HG02973 (cell line): ENCODE measurements at regions not wholly inside any gene's neighbourhood (a gene's known extent, or its start where the extent isn't known, plus 50 kb on each side); places are given as distances from the start of the nearest gene placed in this dataset.
"Not testable (repeated sequence)": the region's sequence is repeated elsewhere in the genome, so short reads cannot be mapped to it uniquely, and the experiment has no call there.

ENCODE experiments used
- ATAC-seq: cut with Tn5 transposase; IDR thresholded peaks from one replicate; pipeline ENCODE4 v1.9.1; 2021; ENCODE audit warnings: moderate library complexity; ENCODE audit not compliant: unreplicated experiment

DNA sequence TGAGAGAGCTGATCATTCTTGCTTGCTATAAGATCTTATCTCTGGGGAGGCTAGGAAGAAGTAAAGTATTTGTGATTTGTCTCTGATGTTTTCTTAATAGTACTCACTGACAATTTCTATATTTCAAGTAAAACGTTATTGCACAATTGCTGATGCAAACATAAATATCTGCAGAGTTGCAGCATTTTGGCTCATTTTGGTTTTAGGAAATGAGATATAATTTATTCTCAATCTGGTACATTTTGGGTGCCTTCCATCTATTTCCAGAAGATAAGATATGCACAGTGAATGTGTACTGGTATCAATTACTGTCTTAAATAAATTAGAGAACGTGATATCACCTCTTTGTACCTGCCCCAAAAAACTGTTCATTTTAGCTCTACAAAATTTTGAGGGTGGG lies 1431.5 kb downstream of the BRINP3 start:
- no peak for ATAC-seq

DNA sequence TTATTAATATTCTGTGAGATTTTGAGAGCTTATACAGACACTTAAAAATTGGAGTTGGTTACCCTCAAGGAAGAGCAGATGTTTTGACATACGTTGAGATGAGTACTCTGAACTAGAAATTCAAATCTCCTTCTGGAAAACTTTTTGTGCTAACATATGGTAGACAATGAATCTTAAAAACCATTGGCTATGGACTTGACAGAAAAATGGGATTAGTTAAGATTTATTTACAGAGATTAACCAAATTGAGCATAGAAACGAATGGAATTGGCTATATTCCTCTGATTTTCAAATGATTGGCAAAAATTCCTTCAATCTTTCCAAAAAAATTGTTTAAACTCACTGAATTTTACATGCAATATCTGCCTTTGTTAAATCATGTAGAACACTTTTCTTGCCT lies 1392.9 kb downstream of the BRINP3 start:
- ATAC-seq = no peak

DNA sequence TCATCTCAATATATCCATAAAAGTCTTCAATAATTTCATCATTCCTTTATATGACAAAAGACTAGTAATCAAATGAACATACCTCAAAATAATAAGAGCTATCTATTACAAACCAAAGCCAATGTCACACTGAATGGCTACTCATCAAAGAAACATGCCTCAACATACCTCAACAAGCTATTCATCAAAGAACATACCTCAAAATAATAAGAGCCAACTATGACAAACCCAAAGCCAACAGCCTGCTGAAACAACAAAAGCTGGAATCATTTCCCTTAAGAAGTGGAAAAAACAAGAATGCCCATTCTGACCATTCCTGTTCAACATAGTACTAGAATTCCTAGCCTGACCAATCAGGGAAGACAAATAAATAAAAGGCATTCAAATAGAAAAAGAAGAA lies 1373.7 kb downstream of the BRINP3 start:
- no peak for ATAC-seq

DNA sequence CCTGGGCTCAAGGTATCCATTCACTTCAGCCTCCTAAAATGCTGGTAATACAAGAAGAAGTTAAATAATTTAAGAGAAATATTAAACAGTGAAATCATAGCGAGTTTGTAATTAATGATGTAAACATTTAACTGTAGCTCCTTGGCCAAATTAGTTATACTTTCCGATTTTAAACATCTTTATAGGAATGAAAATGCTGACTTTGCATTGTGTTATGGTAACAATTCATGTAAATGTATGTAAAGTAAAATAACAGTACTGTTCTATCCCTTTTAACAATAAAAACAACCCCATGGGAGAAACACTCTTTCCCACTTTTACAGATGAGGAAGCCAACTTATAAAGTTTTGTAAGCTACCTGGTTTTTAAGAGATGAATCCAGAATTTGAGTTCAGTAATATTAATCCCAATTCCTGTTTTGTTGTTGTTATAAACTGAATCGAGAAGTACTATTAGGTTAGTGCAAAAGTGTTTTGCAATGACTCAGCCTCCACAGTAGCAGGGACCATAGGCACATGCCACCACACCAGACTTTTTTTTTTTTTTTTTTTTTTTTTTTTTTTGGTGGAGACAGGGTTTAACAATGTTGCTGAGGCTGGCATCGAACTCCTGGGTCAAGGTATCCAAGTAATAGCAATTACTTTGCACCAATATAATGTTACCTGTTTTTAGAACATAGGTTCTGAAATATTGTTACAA lies 1360.4 kb downstream of the BRINP3 start:
- no peak for ATAC-seq

DNA sequence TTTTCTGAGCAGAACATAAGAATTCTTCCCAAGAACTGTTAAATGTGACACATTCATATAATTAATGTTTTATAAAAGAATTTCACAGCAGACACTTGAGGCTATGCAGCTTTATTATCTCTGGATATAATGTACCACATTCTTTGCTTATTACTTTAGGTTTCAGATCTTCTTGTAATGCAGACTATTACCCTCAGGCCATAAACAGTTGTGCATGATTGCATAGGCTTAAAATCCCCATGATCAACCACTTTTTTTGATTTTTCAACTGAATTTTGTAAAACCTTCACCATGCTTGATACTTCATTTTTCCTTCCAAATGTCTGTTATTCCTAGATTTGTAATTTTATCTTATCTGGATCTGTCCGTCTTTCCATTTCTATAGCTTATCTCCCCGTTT lies 1355.7 kb downstream of the BRINP3 start:
- ATAC-seq = no peak

DNA sequence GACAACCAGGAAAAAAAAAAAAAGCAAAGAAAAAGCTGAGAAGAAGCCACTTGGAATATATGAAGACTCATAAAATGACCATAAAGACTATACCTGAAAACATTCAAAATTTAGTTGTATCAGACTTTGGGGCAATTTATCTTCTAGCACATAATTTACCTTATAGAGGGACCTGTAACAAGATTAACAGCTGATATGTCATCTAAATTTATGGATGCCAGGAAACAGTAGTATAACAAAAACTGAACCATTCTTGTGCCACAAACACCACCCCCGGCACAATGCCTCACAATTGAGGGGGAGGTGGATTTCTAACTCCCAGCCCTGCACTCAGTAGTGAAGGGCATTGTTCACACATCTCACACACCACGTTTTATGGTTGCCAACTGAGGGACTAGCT lies 1352.0 kb downstream of the BRINP3 start:
- ATAC-seq = no peak

DNA sequence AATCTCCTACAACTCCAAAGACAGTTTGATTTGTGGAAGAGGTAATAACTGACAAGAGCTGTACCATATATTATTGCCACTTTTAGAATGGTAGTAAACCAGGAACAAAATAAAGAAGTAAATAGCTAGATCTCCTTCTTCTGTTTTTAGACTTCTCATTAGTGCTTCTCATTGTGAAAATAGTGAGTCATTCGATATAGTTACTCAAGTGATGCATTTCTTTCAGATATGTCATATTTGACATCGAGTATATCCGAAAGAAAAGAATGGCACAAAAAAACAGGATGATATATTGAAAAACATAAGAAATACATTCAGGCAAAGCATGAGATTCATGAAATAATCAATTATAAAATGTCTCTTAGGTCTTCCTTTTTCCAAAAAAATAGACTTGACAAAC lies 1346.1 kb downstream of the BRINP3 start:
- ATAC-seq = no peak

DNA sequence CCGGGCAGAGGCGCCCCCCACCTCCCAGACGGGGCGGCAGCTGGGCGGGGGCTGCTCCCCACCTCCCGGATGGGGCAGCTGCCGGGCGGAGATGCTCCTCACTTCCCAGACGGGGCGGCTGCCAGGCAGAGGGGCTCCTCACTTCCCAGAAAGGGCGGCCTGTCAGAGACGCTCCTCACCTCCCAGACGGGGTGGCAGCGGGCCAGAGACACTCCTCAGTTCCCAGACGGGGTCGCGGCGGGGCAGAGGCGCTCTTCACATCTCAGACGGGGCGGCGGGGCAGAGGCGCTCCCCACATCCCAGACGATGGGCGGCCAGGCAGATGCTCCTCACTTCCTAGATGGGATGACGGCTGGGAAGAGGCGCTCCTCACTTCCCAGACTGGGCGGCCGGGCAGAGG lies 1337.9 kb downstream of the BRINP3 start:
- ATAC-seq = not testable (repeated sequence)

DNA sequence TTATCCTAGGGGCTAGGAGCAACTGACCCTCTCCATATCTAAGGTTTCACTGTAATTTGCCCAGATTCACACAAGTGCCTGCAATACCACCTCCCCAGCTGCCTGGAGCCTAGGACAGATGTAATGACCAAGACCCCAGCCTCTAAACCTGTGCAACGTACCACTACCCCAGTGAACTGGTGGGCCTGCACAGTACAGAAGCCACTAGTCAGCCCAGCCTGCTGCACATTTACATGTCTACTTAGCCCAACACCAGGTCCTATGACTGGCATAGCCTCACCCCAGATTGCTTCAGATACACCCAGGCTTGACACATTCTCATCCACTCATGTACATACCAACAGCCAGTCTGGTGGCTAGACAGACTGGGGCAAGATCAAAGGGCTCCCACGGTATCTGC lies 1336.6 kb downstream of the BRINP3 start:
- ATAC-seq = no peak

DNA sequence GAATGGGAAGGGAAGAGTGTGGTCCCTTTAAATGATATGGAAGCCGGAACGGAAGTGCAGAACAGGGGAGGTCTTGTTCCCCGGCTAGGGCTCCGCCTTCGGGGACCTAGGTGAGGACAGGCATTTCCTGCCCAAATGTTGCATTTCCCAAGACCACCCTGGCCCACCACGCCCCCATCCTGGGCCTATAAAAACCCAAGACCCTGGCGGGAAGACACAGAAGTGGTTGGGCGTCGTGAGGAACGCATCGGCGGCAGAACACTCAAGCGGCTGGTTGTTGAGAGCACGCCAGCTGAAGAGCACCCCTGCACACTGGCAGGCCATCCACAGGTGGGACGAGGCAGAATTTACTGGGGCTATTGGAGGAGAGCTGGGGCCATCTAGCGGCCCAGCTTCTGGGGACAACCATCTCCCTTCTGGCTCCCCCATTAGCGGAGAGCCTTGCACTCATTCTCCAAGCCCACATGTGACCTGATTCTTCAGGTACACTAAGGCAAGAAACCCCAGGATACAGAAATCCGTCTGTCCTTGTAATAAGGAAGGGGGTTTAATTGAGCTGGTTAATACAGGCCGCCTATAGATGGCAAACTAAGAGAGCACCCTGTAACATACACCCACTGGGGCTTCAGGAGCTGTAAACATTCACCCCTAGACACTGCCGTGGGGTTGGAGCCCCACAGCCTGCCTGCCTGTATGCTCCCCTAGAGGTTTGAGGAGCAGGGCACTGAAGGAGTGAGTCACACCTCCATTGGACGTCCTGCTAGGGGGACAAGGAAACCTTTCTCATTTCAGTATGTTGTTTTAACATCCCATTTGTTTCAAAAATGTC lies 1327.9 kb downstream of the BRINP3 start:
- no peak for ATAC-seq

DNA sequence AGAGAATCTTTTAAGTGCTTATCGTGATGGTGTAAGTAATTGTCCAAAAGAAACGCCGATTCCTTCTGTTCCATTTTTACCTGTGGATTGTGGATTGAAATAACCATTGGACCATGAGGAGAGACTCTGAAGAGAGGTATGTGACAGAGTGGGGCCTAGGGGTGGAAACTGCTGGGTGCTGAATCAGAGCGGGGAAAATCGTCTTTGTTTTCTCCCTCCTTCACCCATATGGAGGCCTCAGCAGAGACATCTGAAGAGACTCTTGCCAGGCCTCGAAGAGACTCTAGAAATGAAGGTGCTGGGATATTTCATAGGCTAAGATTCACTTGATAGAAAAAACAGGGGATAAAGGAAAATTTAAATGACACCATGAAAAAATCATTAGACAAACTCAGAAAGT lies 1327.0 kb downstream of the BRINP3 start:
- ATAC-seq = no peak

DNA sequence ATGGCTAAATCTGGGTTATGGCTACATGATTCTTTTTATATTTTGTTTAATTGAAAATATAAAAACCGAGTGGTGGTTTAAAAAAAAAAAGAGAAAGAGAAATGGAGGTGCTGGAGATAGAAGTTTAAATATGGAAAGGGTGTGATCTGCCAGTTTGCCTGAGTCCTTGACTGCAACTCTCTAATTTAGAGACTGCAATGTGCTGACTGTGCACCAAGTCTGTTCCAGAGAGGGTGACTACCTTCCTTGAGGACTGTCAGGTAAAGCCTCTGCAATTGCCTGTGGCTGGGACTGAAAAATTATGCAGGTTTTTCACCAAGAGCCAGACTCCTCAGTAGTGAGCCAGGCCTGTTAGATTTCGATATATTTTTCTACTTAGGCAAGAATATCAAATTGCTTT lies 1326.3 kb downstream of the BRINP3 start:
- no peak for ATAC-seq

DNA sequence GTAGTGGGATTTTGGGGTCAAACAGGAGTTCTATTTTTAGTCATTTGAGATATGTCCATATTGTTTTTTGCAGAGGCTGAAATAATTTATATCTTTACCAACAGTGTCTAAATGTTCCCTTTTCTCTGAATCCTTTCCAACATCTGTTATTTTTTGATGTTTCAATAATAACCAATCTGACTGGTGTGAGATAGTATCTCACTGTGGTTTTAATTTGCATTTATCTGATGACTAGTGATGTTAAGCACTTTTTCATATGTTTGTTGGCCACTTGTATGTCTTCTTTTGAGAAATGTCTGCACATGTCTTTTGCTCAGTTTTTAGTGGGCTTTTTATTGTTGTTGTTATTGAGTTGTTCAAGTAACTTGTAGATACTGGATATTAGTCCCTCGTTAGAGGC lies 1325.0 kb downstream of the BRINP3 start:
- ATAC-seq = no peak

DNA sequence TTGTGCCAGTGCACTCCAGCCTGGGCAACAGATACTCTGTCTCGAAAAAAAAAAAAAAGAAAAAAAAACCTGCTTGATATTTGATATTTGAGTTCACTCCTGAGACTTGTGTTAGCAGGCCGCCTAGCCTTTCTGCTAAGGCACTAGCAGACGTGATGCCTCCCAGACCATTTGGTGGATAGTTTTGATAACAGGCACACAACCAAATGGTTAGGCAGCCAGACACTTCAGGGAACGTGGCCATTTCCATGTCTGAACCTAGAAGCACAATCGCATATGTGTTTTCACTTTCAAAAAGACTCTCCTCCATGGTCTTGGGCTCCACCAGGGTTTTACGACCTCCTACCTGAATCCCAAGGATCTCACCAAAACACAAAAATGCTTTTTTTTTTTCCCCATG lies 1319.5 kb downstream of the BRINP3 start:
- ATAC-seq = no peak

DNA sequence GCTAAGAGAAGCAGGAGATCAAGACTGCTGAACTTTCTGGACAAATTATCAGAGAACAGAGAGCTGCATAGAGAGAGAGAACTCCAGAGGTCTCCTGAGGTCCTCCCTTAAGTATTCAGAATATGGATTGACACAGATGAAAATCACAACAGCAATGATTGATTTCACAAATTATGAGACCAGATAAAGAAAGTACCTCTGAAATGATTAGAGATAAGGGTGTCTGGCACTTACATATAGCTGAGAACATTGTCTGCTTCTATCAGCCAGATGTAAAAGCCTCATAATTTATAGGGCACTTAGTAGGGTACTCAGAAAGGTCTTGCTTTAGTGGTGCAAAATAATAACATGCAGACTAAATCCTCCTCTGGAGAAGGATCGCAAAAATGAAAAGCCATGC lies 1301.8 kb downstream of the BRINP3 start:
- ATAC-seq = no peak

DNA sequence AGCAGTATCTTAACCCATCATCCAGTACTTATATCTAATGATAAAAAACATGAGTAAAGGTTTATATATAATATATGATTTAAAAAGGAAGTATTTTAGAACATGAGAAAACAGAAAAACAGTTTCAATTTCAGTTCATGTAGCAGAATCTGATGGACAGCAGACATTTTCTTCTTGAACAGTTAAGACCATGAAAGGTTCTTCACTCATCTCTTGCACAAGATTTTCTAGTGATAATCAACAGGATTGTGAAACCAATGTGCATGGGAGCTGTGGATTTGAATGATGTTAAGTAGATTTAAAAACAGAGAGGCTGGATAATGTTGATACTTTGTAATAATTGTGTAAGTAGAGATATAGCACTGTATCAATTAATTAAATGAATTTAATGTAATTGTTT lies 1297.6 kb downstream of the BRINP3 start:
- ATAC-seq = no peak

DNA sequence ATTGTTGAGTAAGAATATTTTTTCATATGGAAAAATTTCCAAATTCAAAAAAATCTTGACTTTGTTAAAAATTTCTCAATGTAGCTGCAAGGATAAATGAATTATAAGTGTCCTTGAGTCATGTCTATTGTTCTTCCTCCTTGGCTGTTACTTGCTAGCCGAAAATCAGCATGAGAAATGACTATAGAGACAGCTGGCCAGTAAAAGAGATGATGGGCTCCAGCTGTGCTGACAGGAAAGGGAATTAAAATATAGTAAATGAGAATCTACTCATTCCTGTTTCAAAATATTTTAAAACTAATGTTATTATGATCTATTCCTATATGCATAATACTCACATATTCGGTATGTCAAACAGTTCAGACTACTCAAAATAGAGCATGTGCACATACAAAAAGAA lies 1292.6 kb downstream of the BRINP3 start:
- no peak for ATAC-seq

DNA sequence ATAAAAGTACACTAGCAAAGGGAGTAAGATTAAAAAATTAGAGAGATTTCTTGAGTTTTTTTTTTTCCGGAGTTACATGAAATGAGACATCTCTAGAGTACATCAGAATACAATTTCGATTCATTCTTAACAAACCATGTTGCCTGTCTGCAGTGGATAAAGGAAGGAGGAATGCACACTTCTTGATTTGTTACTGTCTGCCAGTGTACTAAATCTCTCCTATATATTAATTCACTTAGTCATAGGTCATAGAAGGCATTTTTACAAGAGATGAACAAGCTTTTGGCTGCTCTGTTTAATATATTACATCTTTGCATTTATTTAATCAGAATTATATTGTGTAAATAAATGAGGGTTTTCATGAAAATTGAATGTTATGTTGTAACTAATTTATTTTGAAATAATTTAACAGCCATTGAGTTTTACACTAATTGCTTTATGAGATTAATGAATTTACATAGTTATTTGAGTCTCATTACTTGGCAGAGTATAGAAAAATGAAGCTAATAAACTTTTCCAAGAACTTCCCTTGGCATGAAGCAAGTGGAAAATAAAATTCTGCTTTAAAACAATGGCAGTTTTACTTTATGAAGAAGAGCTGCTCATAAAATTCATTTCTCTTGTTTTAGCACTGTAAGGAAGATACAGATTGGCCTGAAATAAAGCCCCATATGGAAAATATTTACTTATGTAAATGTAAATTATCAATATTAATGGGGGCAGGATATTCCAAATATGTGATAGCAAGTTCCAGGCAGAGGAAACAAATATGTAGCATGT lies 1284.7 kb downstream of the BRINP3 start:
- no peak for ATAC-seq

DNA sequence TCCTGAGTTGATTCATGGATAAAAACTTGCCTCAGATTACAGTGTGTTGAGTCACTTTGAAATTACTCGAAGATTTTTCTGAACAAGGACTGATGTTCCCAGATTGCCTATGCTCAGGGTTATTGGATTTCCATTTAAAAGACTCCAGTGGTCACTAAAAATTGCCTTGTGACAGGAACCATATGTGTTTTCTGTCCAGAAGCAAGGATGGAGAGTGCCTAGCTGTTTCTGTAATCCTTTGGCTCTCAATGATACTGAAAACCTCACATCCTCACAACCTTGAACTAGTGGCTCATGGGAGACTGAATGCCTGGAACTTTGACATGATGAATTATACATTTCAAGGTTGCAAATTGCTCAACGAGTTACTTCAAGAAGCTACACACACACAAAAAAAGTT lies 1271.8 kb downstream of the BRINP3 start:
- no peak for ATAC-seq

DNA sequence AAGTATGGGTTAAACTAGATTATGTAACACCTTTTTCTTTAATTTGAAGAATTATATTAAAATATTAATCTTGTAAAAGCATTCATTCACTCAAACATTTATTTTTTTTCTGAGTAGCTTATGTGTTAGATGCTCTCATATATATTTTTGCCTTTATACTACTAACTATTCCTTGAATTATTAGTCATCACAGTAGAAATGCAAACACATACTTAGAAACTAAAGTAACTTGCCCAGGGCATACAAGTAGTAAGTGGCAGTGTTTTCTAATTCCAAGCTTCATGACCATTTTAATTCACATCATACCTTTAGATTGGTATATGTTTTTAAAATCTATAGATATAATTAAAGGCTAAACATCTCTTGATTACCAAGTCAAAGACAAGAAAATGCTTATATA lies 1271.0 kb downstream of the BRINP3 start:
- no peak for ATAC-seq

DNA sequence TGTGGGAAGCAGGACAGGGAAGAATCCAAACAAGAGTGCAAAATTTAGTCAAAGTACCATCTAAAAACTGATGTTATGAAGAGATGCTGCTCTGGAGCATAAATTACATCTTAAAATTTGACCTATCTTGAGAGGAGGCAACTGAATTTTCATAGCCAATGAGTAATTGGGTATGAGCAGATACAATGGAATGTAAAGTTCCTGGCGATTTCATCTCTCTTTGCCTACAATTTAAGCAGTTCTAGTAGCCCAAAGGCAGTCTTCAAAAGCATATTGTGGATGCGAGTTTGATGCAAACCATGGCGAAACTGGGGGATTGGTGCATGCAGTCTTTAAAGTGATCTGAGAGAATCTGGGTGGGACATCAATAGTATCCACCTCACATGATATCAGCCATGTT lies 1265.9 kb downstream of the BRINP3 start:
- no peak for ATAC-seq

DNA sequence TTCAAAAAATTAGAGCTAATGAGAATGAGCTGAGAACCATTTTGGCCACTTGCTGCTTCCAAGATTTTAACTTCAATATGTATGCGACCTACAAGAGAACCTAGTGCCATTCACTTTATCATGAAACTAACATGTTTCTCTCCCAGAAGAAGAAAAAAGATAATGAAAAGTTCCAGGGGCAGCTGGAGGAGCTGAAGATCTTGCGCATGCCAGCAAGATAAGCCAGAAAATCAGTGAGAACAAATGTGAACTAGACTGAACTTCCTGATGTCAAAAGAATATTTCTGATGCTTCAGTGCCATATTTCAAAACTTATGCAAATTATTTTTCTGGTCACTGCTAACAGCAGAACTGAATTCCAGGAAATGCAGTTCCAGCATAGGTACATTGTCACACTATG lies 1265.1 kb downstream of the BRINP3 start:
- no peak for ATAC-seq
